Body of pancreas (tissue), 4 donors: ENCODE measurements at regions not wholly inside any gene's neighbourhood (a gene's known extent, or its start where the extent isn't known, plus 50 kb on each side); places are given as distances from the start of the nearest gene placed in this dataset.

Experiments used
- ATAC-seq: fragments of 150-250 bp; one replicate; pipeline ENCODE4 v1.9.1; 2016
- DNase-seq, 4 donors: peaks; one replicate each; pipeline ENCODE4 v3.0.0-alpha.2; 2019
- H3K27ac ChIP-seq, 4 donors: fragments of 200-600 bp; sonication (generic); 1 replicate in 3 of 4; 2 replicates in 1 of 4; pipeline versions ENCODE4 v1.5.1 to v1.6.1; 2016 to 2019; ENCODE audit warnings: mild to moderate bottlenecking in 1 of 4, mixed read lengths in 1 of 4, moderate library complexity in 1 of 4
- H3K27me3 ChIP-seq, 2 donors: fragments of 200-600 bp; sonication (generic); one replicate each; pipeline ENCODE4 v1.6.0; 2016; ENCODE audit warnings: mild to moderate bottlenecking in 1 of 2
- H3K36me3 ChIP-seq, 2 donors: fragments of 200-600 bp; sonication (generic); replicated peaks in 1 of 2; 2 replicates each; pipeline ENCODE4 v1.5.1; 2016; ENCODE audit warnings: low read depth in 2 of 2; ENCODE audit not compliant: insufficient read depth in 1 of 2
- H3K4me1 ChIP-seq: fragments of 200-600 bp; sonication (generic); one replicate; pipeline ENCODE4 v1.6.0; 2016
- H3K4me3 ChIP-seq, 2 donors: fragments of 200-600 bp; sonication (generic); 1 replicate in 1 of 2; 2 replicates in 1 of 2; pipeline ENCODE4 v1.5.1; 2016 to 2019
- H3K9me3 ChIP-seq, 3 donors: fragments of 200-600 bp; sonication (generic); 1 replicate in 2 of 3; 2 replicates in 1 of 3; pipeline ENCODE4 v1.5.1; 2016
- POLR2A ChIP-seq, 3 donors: fragments of 450-650 bp; IDR thresholded peaks; one replicate each; pipeline ENCODE4 v1.6.1; 2016; ENCODE audit warnings: antibody characterized with exemption in 3 of 3, mild to moderate bottlenecking in 2 of 3
- WGBS, 2 donors: methylation state at CpG; one replicate each; pipeline ENCODE4 v1.1.5; 2017; 5-methylcytosine and 5-hydroxymethylcytosine counted together
- intact Hi-C: fragments of 100-400 bp; cut with DNase I; formaldehyde crosslinking; loops from one replicate; pipeline ENCODE4 v1.15.1; 2023
- TF ChIP-seq, protein P1 (sequence below), 7 experiments: fragments of 450-650 bp in 4 of 7; fragments of 200-600 bp in 3 of 7; sonication (generic) in 3 of 7; IDR thresholded peaks; one replicate each; pipeline ENCODE4 v1.5.1; 2016 to 2019; ENCODE audit warnings: antibody characterized with exemption in 7 of 7

DNA sequence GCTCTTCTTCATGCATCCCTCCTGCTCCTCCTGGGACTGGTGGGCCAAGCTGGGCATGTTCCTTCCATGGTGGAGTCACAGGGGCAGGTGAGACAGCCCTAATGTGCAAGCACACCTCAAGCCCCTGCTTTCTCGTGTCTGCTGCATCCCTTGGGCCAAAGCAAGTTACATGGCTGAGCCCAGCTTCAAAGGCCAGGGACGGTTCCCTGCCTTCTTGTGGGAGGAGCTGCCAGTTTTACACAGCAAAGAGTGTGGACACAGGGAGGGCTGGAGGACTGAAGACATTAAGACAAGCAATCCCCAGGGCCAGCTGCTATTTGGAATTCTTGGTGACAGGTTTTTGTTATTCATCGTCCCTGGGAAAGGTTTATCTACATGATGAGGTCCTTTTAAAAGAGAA, 175.2 kb upstream of the CACNA1E start:
- intact Hi-C loops: no loop called here

DNA sequence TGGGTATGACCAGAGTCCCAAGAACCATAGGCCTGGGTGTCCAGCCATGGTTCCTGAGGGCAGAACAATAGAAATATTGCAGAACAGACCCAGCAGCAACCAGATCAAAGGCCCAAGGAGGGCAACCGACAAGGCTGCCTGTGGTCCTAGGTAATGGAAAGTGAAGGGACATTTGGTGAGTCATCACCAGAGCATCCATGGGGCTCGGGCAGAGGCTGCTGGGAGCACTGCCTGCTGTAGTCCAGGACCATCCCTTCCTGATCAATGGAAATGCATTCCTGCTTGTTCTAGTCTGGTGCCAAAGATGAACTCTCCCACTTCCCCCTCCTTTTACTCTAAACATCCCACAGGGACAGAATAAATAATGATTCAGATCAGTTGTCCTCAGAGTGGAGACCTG, 172.8 kb upstream of the CACNA1E start:
- TF ChIP-seq, protein P1, sequence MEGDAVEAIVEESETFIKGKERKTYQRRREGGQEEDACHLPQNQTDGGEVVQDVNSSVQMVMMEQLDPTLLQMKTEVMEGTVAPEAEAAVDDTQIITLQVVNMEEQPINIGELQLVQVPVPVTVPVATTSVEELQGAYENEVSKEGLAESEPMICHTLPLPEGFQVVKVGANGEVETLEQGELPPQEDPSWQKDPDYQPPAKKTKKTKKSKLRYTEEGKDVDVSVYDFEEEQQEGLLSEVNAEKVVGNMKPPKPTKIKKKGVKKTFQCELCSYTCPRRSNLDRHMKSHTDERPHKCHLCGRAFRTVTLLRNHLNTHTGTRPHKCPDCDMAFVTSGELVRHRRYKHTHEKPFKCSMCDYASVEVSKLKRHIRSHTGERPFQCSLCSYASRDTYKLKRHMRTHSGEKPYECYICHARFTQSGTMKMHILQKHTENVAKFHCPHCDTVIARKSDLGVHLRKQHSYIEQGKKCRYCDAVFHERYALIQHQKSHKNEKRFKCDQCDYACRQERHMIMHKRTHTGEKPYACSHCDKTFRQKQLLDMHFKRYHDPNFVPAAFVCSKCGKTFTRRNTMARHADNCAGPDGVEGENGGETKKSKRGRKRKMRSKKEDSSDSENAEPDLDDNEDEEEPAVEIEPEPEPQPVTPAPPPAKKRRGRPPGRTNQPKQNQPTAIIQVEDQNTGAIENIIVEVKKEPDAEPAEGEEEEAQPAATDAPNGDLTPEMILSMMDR (IDR thresholded peaks at IDR 0.05): no peak
- ATAC-seq: no peak
- no peak overlapping the region for H3K4me3 ChIP-seq
- no peaks in the 10 kb centered on the region for H3K4me1 ChIP-seq
- H3K27ac ChIP-seq: no peak overlapping the region
- H3K27me3 ChIP-seq: no peaks in the 10 kb centered on the region
- no peaks in the 10 kb centered on the region for H3K9me3 ChIP-seq
- intact Hi-C loops: no loop called here
- DNase-seq: no peak
- 32 to 65% methylated on average over 2 of the region's 2 CpGs for WGBS, 2 donors
- no peaks in the 10 kb centered on the region for H3K36me3 ChIP-seq

More for the DNA sequence above, 175.2 kb upstream of the CACNA1E start:
- DNase-seq: no peak
- no peaks in the 10 kb centered on the region for H3K36me3 ChIP-seq
- H3K4me3 ChIP-seq: no peak overlapping the region
- H3K4me1 ChIP-seq: no peaks in the 10 kb centered on the region
- H3K27ac ChIP-seq: no peak overlapping the region
- 36 to 37% methylated on average over 3 of the region's 3 CpGs for WGBS, 2 donors
- no peaks in the 10 kb centered on the region for H3K27me3 ChIP-seq
- H3K9me3 ChIP-seq: no peaks in the 10 kb centered on the region
- TF ChIP-seq, protein P1 (IDR thresholded peaks at IDR 0.05): no peak
- no peak for TF ChIP-seq POLR2A (IDR thresholded peaks at IDR 0.05)
- ATAC-seq: no peak

DNA sequence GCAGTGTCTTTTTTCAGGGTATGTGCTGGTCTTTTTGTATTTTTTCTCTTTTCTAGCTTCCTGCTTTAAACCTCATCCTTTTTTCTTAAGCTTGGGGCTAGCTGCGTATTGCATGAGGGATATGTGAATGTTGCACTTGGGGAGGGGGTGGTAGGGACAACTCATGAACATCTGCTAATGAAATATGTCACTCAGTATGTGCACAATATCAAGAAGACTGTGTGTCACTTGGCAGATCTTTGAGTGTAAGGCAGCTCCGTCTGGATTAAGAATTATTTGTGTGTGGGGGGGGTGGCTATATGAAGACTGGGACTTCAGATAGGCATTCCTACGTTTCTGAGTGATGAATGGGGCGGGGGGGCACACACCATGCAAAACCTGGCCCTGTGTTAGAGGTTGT, 170.4 kb upstream of the CACNA1E start:
- WGBS, 2 donors: 41 to 48% methylated on average over 4 of the region's 4 CpGs
- no peaks in the 10 kb centered on the region for H3K36me3 ChIP-seq
- no peak for TF ChIP-seq POLR2A (IDR thresholded peaks at IDR 0.05)
- TF ChIP-seq, protein P1 (IDR thresholded peaks at IDR 0.05): no peak
- intact Hi-C loops: no loop called here
- H3K27ac ChIP-seq: no peak overlapping the region
- no peak for DNase-seq
- no peak for ATAC-seq
- H3K9me3 ChIP-seq: no peaks in the 10 kb centered on the region
- peaks cover under 1% of the 10 kb centered on the region for H3K4me1 ChIP-seq
- H3K4me3 ChIP-seq: no peak overlapping the region
- peaks cover 0 to 6% of the 10 kb centered on the region in 2 donors for H3K27me3 ChIP-seq

DNA sequence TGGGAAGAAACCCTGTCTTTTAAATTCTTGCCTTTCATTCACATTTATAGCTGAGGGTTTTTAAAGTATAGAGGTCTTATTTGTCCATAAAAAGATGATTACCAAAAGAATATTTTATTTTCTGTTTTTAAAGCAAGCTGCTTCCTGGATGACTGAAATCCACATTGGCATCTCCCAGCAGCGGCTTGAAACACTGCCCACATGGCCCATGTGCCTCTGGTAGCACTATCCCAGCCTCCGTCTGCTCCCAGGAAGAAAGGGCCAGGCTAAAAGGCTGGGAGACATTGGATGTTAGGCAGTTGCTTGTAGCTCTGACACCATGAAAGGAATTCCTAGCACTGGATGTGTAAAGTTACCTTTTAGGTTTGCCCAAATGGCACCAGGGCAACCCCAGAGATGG, 169.9 kb upstream of the CACNA1E start:
- H3K27me3 ChIP-seq: peaks cover 0 to 6% of the 10 kb centered on the region in 2 donors
- H3K27ac ChIP-seq: no peak overlapping the region
- 70 to 91% methylated on average over 2 of the region's 2 CpGs for WGBS, 2 donors
- ATAC-seq (no peak), DNase-seq (no peak)
- H3K4me3 ChIP-seq: no peak overlapping the region
- peaks cover 6% of the 10 kb centered on the region for H3K4me1 ChIP-seq
- H3K9me3 ChIP-seq: no peaks in the 10 kb centered on the region
- no peaks in the 10 kb centered on the region for H3K36me3 ChIP-seq
- intact Hi-C loops: no loop called here
- TF ChIP-seq, protein P1 (IDR thresholded peaks at IDR 0.05): no peak
- no peak for TF ChIP-seq POLR2A (IDR thresholded peaks at IDR 0.05)

DNA sequence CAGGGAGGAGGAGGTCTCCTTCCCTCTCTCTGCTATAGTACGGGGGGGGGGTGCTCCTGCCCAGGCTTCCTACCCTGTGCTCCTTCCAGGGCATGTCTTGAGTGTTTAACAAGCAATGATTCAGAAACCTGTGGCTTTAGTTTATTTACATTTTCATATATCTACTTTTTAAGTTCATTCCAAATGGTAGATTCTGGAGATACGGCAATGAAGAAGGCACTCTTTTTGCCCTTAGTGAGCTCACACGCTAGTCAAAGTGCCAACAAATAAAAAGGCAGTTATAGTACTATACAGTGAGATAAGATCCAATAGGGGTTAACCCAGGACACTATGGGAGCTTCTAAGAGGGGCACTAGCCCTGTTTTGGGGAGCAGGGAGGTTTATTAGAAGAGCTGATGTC, 169.3 kb upstream of the CACNA1E start:
- DNase-seq: no peak
- WGBS, 2 donors: 51 to 67% methylated on average over 3 of the region's 3 CpGs
- peaks cover 6% of the 10 kb centered on the region for H3K4me1 ChIP-seq
- H3K36me3 ChIP-seq: no peaks in the 10 kb centered on the region
- TF ChIP-seq POLR2A (IDR thresholded peaks at IDR 0.05): no peak
- TF ChIP-seq, protein P1 (IDR thresholded peaks at IDR 0.05): no peak
- H3K27ac ChIP-seq: no peak overlapping the region
- no peak for ATAC-seq
- intact Hi-C loops: no loop called here
- no peaks in the 10 kb centered on the region for H3K9me3 ChIP-seq
- no peak overlapping the region for H3K4me3 ChIP-seq
- peaks cover 0 to 6% of the 10 kb centered on the region in 2 donors for H3K27me3 ChIP-seq
